Naive thymus-derived CD4-positive, alpha-beta T cell (primary cell): ENCODE measurements at regions not wholly inside any gene's neighbourhood (a gene's known extent, or its start where the extent isn't known, plus 50 kb on each side); places are given as distances from the start of the nearest gene placed in this dataset.

Experiments used
- ATAC-seq: fragments of 150-1000 bp; cut with Tn5 transposase; 2 replicates; pipeline ENCODE4 v1.10.0; 2021; ENCODE audit warnings: mild to moderate bottlenecking, moderate library complexity
- CTCF ChIA-PET: fragments of 350-600 bp; sonication (Branson Sonifier 250); formaldehyde crosslinking; loops from one replicate; lab custom pipeline; 2021; ENCODE audit warnings: antibody characterized with exemption; lab: Charles Lee
- POLR2A ChIA-PET: fragments of 350-600 bp; sonication (Branson Sonifier 250); formaldehyde crosslinking; loops from one replicate; lab custom pipeline; 2021; ENCODE audit warnings: antibody characterized with exemption, inconsistent platforms; lab: Charles Lee
- DNase-seq, 9 donors: peaks; one replicate each; pipeline versions ENCODE4 v3.0.0 to v3.0.0-alpha.2; 2020 to 2022; ENCODE audit warnings: mixed read lengths in 1 of 9
- H3K27ac ChIP-seq: one replicate; pipeline ENCODE4 v1.7.0; 2013; ENCODE audit warnings: mild to moderate bottlenecking, low read depth, low read length, moderate library complexity
- H3K27me3 ChIP-seq, 2 donors: one replicate each; pipeline ENCODE4 v1.7.0; 2013; ENCODE audit warnings: low read length in 2 of 2, mild to moderate bottlenecking in 2 of 2, moderate library complexity in 2 of 2; ENCODE audit not compliant: control insufficient read depth in 2 of 2, insufficient read depth in 2 of 2
- H3K36me3 ChIP-seq, 3 experiments: 1 replicate in 2 of 3; 2 replicates in 1 of 3; pipeline ENCODE4 v1.7.0; 2013; ENCODE audit warnings: low read length in 3 of 3, mild to moderate bottlenecking in 3 of 3, moderate library complexity in 1 of 3; ENCODE audit not compliant: insufficient read depth in 3 of 3, control insufficient read depth in 2 of 3
- H3K4me1 ChIP-seq, 2 donors: one replicate each; pipeline ENCODE4 v1.7.0; 2013; ENCODE audit warnings: low read length in 2 of 2, mild to moderate bottlenecking in 2 of 2, moderate library complexity in 1 of 2; ENCODE audit not compliant: control insufficient read depth in 2 of 2, insufficient read depth in 2 of 2
- H3K4me3 ChIP-seq: 2 replicates; pipeline ENCODE4 v1.7.0; 2013; ENCODE audit warnings: mild to moderate bottlenecking, low read length
- H3K9me3 ChIP-seq, 3 experiments: 1 replicate in 2 of 3; 2 replicates in 1 of 3; pipeline ENCODE4 v1.7.0; 2013; ENCODE audit warnings: low read length in 3 of 3; ENCODE audit not compliant: control insufficient read depth in 2 of 3
- H3K27ac Mint-ChIP-seq, 9 donors: one replicate each; pipeline ENCODE4 v1.8.0; 2020 to 2022; ENCODE audit warnings: mixed read lengths in 9 of 9, mild to moderate bottlenecking in 8 of 9, moderate library complexity in 5 of 9, inconsistent platforms in 2 of 9
- H3K27me3 Mint-ChIP-seq, 5 donors: one replicate each; pipeline ENCODE4 v1.8.0; 2021 to 2022; ENCODE audit warnings: mixed read lengths in 5 of 5, mild to moderate bottlenecking in 1 of 5
- H3K36me3 Mint-ChIP-seq, 5 donors: one replicate each; pipeline ENCODE4 v1.8.0; 2020 to 2022; ENCODE audit warnings: mixed read lengths in 5 of 5, mild to moderate bottlenecking in 3 of 5, inconsistent platforms in 1 of 5
- H3K4me1 Mint-ChIP-seq, 7 donors: one replicate each; pipeline ENCODE4 v1.8.0; 2020 to 2022; ENCODE audit warnings: mixed read lengths in 7 of 7, mild to moderate bottlenecking in 3 of 7, inconsistent platforms in 1 of 7
- H3K4me3 Mint-ChIP-seq, 10 donors: one replicate each; pipeline ENCODE4 v1.8.0; 2020 to 2022; ENCODE audit warnings: mild to moderate bottlenecking in 10 of 10, mixed read lengths in 10 of 10, moderate library complexity in 6 of 10, inconsistent platforms in 2 of 10
- H3K9me3 Mint-ChIP-seq, 11 donors: one replicate each; pipeline ENCODE4 v1.8.0; 2020 to 2022; ENCODE audit warnings: mixed read lengths in 11 of 11, mild to moderate bottlenecking in 4 of 11, inconsistent platforms in 1 of 11, moderate library complexity in 1 of 11
- intact Hi-C, 2 donors: fragments of 100-400 bp; cut with micrococcal nuclease; formaldehyde crosslinking; loops; one replicate each; pipeline ENCODE4 v1.15.1; 2023

DNA sequence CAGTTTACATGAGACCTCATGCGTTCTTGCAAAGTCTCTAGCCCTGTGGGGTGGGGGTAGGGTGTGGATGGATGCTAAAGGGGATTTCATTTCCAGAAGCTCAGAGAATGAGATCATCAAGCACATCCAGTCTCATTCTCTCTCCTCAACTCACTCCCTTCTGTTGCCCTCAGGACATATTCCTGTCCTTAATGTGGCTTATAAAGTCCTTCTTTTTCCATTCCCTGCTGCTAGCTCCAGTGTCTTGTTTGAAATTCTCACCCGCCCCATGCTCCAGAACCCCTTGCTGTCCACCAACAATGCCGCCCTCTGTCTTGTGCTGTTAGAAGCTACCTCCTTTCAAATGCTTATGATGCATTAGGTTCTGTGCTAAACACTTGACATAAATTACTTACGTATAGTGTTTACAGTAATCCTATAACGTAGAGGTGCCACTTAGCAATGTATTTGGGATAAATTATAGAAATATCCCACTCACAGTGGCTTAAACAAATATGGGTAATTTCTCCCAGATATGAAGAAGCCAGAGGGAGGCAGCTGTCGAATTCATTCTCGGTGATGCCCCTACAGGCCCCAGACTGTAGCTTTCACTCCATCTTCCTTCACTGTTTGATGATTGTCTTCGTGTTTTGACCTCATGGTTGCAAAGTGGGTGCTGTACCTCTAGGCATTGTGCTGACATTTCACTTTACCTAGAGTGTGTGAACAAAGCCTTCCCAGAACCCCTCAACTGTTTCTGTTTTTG is 273.1 kb upstream of the TBL1XR1 start:
- H3K4me1 Mint-ChIP-seq, result peaks cover 0 to 3% (median 0%) of the 10 kb centered on the region in 7 donors
- no peaks in the 10 kb centered on the region for H3K4me1 ChIP-seq
- no peak overlapping the region for H3K27ac ChIP-seq
- DNase-seq (no peak), ATAC-seq (no peak)
- no peaks in the 10 kb centered on the region for H3K27me3 Mint-ChIP-seq
- CTCF ChIA-PET, result no interaction called here
- H3K4me3 ChIP-seq, result no peak overlapping the region
- no peak overlapping the region for H3K4me3 Mint-ChIP-seq
- intact Hi-C loops, result no loop called here
- H3K36me3 Mint-ChIP-seq, result peaks cover 0 to 2% (median 0%) of the 10 kb centered on the region in 5 donors
- H3K9me3 ChIP-seq, result no peaks in the 10 kb centered on the region
- no peaks in the 10 kb centered on the region for H3K36me3 ChIP-seq
- H3K9me3 Mint-ChIP-seq, result peaks cover 0 to 5% (median 0%) of the 10 kb centered on the region in 11 donors
- POLR2A ChIA-PET, result interaction anchor here (0.8 to 1.1 kb wide), 2 partner anchors 19 to 276 kb away, joined by 3 to 4 read pairs; no protein-coding TSS in a partner anchor
- no peak overlapping the region for H3K27ac Mint-ChIP-seq
- H3K27me3 ChIP-seq, result no peaks in the 10 kb centered on the region

DNA sequence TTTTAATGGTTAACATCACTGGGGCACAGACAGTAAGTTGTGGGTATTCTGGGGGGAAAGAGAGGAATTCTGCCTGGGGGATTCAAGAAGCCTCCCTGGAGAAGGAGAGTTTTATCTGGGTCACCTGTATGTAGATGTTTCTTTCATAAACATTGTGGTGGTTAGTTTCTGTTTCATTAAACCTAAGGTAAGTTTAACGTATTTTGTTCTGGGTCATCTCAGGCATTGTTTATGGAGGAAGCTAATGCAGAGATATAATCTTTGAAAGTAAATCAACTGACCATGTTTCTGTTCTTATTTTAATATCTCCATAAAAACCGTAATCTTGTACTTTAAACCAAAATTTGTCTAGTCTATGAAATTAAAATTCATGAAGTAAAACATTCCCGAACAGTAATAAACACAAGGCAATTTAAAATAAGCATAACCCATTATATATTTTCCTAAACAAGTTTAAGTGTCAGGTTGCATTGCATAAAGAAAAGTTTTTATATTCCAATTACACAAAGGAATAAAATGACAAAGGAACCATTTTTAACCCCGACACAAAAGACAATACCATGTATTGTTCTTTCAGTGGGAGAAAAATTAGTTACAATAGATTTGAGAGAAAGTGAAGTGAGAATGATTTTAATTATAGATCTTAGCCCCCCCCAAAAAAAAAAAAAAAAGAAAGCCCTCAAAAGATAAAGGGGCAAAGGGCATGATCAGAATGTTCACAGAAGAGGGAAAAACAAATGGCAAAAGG is 274.6 kb upstream of the TBL1XR1 start:
- ATAC-seq, result no peak
- H3K9me3 Mint-ChIP-seq, result peaks cover 0 to 6% (median 0%) of the 10 kb centered on the region in 11 donors
- H3K4me1 Mint-ChIP-seq, result peaks cover 0 to 3% (median 0%) of the 10 kb centered on the region in 7 donors
- H3K36me3 ChIP-seq, result no peaks in the 10 kb centered on the region
- no peak overlapping the region for H3K4me3 ChIP-seq
- H3K27me3 Mint-ChIP-seq, result no peaks in the 10 kb centered on the region
- no peaks in the 10 kb centered on the region for H3K4me1 ChIP-seq
- H3K4me3 Mint-ChIP-seq, result no peak overlapping the region
- peak overlapping the region in 1 of 9 donors; percentile 18 for H3K27ac Mint-ChIP-seq
- intact Hi-C loops, result no loop called here
- H3K36me3 Mint-ChIP-seq, result peaks cover 0 to 2% (median 0%) of the 10 kb centered on the region in 5 donors
- ChIA-PET POLR2A (no interaction called here), CTCF (interaction anchor here (0.6 kb wide), 1 partner anchor 412 kb away, joined by 4 read pairs; no protein-coding TSS in a partner anchor)
- no peaks in the 10 kb centered on the region for H3K9me3 ChIP-seq
- DNase-seq, result no peak
- H3K27ac ChIP-seq, result no peak overlapping the region
- no peaks in the 10 kb centered on the region for H3K27me3 ChIP-seq

DNA sequence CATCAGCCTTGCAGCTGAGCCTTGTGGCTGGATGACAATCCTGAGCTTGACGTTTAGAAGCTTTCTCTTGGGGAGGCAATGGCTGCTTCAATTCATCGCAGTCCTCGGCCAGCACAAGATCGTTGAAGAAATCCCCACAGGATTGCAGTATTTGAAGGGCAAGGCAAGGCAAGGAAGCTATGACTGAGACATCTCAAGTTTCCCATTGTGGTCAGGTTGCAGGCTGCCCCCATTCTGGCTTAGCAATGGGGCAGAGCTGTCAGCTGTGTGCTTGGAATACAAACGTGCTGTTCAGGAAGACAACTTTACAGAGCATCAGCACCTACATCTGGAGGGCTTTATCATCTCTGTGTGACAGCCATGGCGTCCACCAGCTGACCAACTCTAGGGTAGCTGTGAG is 275.9 kb upstream of the TBL1XR1 start:
- no peaks in the 10 kb centered on the region for H3K4me1 ChIP-seq
- Mint-ChIP-seq H3K4me1 (peaks cover 0 to 5% (median 0%) of the 10 kb centered on the region in 7 donors), H3K27me3 (no peaks in the 10 kb centered on the region), H3K4me3 (no peak overlapping the region), H3K36me3 (peaks cover 0 to 2% (median 0%) of the 10 kb centered on the region in 5 donors), H3K27ac (no peak overlapping the region), H3K9me3 (peaks cover 0 to 6% (median 0%) of the 10 kb centered on the region in 11 donors)
- DNase-seq, result no peak
- ATAC-seq, result no peak
- H3K9me3 ChIP-seq, result no peaks in the 10 kb centered on the region
- no peak overlapping the region for H3K27ac ChIP-seq
- ChIA-PET POLR2A (interaction anchor here (0.5 kb wide), 1 partner anchor 432 kb away, joined by 4 read pairs; no protein-coding TSS in a partner anchor), CTCF (no interaction called here)
- no peak overlapping the region for H3K4me3 ChIP-seq
- intact Hi-C loops, result no loop called here
- H3K27me3 ChIP-seq, result no peaks in the 10 kb centered on the region
- no peaks in the 10 kb centered on the region for H3K36me3 ChIP-seq

DNA sequence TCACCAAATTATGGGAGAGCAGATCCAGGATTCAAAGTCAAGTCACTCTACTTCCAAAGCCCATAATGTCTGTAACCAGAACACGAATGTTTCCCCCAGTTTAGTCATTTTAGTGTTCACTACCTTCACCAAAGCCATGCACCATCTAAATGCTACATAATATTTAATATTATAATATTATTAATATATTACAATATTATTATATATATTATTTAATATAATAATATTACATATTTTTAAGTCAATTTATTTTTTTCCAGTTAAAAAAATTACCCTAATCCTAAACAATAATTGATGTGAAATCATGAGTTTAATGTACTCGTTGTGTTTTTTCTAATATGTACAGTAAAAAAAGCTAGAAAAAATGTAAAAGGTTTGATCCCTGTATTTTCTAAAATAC is 276.6 kb upstream of the TBL1XR1 start:
- peaks cover 0 to 4% (median 0%) of the 10 kb centered on the region in 11 donors for H3K9me3 Mint-ChIP-seq
- H3K36me3 ChIP-seq, result no peaks in the 10 kb centered on the region
- no peak overlapping the region for H3K4me3 ChIP-seq
- DNase-seq (no peak), ATAC-seq (no peak)
- no peak overlapping the region for H3K27ac ChIP-seq
- H3K4me3 Mint-ChIP-seq, result no peak overlapping the region
- H3K9me3 ChIP-seq, result no peaks in the 10 kb centered on the region
- no peaks in the 10 kb centered on the region for H3K27me3 Mint-ChIP-seq
- peaks cover 0 to under 1% (median 0%) of the 10 kb centered on the region in 5 donors for H3K36me3 Mint-ChIP-seq
- H3K4me1 ChIP-seq, result no peaks in the 10 kb centered on the region
- intact Hi-C loops, result no loop called here
- POLR2A ChIA-PET, result interaction anchor here (0.5 to 0.6 kb wide), 2 partner anchors 431 to 451 kb away, joined by 3 to 4 read pairs; no protein-coding TSS in a partner anchor
- H3K27ac Mint-ChIP-seq, result no peak overlapping the region
- no peaks in the 10 kb centered on the region for H3K27me3 ChIP-seq
- CTCF ChIA-PET, result no interaction called here
- H3K4me1 Mint-ChIP-seq, result peaks cover 0 to 5% (median 0%) of the 10 kb centered on the region in 7 donors

DNA sequence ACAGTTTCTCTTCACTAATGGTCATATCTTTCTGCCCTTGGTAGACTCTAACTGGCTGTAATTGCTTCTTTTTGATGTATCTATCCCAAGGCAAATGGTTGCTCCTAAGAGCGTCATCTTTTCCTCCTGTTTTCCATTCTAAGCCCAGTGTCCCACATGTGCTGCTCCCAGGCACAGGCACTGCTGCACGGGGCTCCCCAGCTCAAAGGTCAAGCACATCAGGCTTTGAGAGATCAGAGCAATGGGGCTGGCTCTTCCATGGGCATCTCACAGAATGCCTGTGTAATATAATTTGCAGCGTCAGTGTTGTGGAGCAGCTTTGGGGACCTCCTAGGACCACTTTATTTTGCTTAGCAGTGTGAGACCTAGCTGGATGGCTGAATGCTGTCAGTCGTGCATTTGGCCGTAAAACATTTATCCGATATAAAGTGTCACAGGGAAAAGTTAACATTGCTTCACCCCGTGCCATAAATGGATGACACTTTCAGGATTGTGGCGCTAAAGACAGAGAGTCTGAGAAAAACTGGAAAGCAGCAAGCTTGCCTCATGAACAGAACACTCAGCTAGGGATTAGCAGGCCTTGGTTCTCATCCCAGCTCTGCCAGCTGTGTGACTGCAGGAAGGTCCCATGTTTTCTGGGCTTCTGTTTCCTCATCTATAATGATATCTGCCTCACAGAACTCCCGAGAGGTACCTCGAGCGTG is 277.5 kb upstream of the TBL1XR1 start:
- POLR2A ChIA-PET, result interaction anchor here (0.6 kb wide), 1 partner anchor 452 kb away, joined by 3 read pairs; no protein-coding TSS in a partner anchor
- CTCF ChIA-PET, result interaction anchor here (0.7 kb wide), 1 partner anchor 147 kb away, joined by 3 read pairs; no protein-coding TSS in a partner anchor
- intact Hi-C loops, result no loop called here
- ATAC-seq (no peak), DNase-seq (no peak)
- Mint-ChIP-seq H3K4me1 (peaks cover 0 to 3% (median 0%) of the 10 kb centered on the region in 7 donors), H3K36me3 (no peaks in the 10 kb centered on the region), H3K9me3 (peaks cover 0 to 3% (median 0%) of the 10 kb centered on the region in 11 donors), H3K27me3 (no peaks in the 10 kb centered on the region), H3K4me3 (peak overlapping the region in 1 of 10 donors; percentile 30), H3K27ac (no peak overlapping the region)
- no peaks in the 10 kb centered on the region for H3K27me3 ChIP-seq
- no peaks in the 10 kb centered on the region for H3K4me1 ChIP-seq
- no peak overlapping the region for H3K4me3 ChIP-seq
- no peaks in the 10 kb centered on the region for H3K36me3 ChIP-seq
- H3K27ac ChIP-seq, result no peak overlapping the region
- no peaks in the 10 kb centered on the region for H3K9me3 ChIP-seq

DNA sequence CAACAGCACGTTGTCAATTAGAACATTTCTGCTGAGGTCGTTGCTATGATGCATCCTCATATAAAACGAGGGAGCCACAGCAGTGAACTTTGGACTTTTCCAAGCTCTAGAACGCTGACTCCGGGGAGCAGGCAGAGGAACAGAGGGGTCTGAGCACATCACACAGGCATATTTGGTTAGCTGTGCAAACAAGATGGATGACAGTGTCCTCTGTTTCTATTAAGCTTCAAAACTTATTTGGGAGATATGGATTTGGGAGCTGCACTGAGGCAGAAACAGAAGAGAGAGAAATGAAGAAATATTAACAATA is 278.0 kb upstream of the TBL1XR1 start:
- Mint-ChIP-seq H3K4me3 (peak overlapping the region in 1 of 10 donors; percentile 30), H3K27ac (no peak overlapping the region), H3K36me3 (no peaks in the 10 kb centered on the region), H3K9me3 (peaks cover 0 to 3% (median 0%) of the 10 kb centered on the region in 11 donors), H3K27me3 (no peaks in the 10 kb centered on the region), H3K4me1 (peaks cover 0 to 3% (median 0%) of the 10 kb centered on the region in 7 donors)
- no peak for DNase-seq
- no peaks in the 10 kb centered on the region for H3K9me3 ChIP-seq
- H3K27ac ChIP-seq, result no peak overlapping the region
- H3K4me1 ChIP-seq, result no peaks in the 10 kb centered on the region
- ATAC-seq, result no peak
- no peak overlapping the region for H3K4me3 ChIP-seq
- H3K27me3 ChIP-seq, result no peaks in the 10 kb centered on the region
- ChIA-PET POLR2A (no interaction called here), CTCF (interaction anchor here (0.7 kb wide), 2 partner anchors 104 to 147 kb away, joined by 3 read pairs; no protein-coding TSS in a partner anchor)
- no peaks in the 10 kb centered on the region for H3K36me3 ChIP-seq
- intact Hi-C loops, result no loop called here
